ENCODE measurements at regions not wholly inside any gene's neighbourhood (a gene's known extent, or its start where the extent isn't known, plus 50 kb on each side); places are given as distances from the start of the nearest gene placed in this dataset.

- TF ChIP-seq, protein P1, sequence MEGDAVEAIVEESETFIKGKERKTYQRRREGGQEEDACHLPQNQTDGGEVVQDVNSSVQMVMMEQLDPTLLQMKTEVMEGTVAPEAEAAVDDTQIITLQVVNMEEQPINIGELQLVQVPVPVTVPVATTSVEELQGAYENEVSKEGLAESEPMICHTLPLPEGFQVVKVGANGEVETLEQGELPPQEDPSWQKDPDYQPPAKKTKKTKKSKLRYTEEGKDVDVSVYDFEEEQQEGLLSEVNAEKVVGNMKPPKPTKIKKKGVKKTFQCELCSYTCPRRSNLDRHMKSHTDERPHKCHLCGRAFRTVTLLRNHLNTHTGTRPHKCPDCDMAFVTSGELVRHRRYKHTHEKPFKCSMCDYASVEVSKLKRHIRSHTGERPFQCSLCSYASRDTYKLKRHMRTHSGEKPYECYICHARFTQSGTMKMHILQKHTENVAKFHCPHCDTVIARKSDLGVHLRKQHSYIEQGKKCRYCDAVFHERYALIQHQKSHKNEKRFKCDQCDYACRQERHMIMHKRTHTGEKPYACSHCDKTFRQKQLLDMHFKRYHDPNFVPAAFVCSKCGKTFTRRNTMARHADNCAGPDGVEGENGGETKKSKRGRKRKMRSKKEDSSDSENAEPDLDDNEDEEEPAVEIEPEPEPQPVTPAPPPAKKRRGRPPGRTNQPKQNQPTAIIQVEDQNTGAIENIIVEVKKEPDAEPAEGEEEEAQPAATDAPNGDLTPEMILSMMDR (conservative IDR thresholded peaks at IDR 0.05), result no peak
- TF ChIP-seq ZFX (IDR thresholded peaks at IDR 0.05), result no peak
Measured at GRCh38 chr4:57832083-57832482, 721.9 kb upstream of the IGFBP7 start.
